Stimulated activated CD4-positive, alpha-beta T cell treated with anti-CD3 and anti-CD28 coated beads, Interleukin-4, amount 100 ng/mL, for 1 hour (primary cell): ENCODE measurements at regions not wholly inside any gene's neighbourhood (a gene's known extent, or its start where the extent isn't known, plus 50 kb on each side); places are given as distances from the start of the nearest gene placed in this dataset.

Source experiments
- DNase-seq: peaks from one replicate; pipeline ENCODE4 v3.0.0-alpha.2; 2020

- DNase-seq: no peak
These were observed 50.2 kb upstream of the SLC66A3 start for GRCh38 chr2:11104794-11105660.
